Activated CD8-positive, alpha-beta T cell treated with anti-CD3 and anti-CD28 coated beads for 36 hours (primary cell): ENCODE measurements at regions not wholly inside any gene's neighbourhood (a gene's known extent, or its start where the extent isn't known, plus 50 kb on each side); places are given as distances from the start of the nearest gene placed in this dataset.

ENCODE experiments used
- ATAC-seq: fragments of 200-7000 bp; cut with Tn5 transposase; one replicate; pipeline ENCODE4 v1.10.0; 2021; ENCODE audit warnings: mild to moderate bottlenecking, moderate library complexity
- CTCF ChIA-PET: fragments of 350-600 bp; sonication (Branson Sonifier 250); formaldehyde crosslinking; loops from one replicate; lab custom pipeline; 2021; ENCODE audit warnings: antibody characterized with exemption; lab: Charles Lee
- POLR2A ChIA-PET: fragments of 350-600 bp; sonication (Branson Sonifier 250); formaldehyde crosslinking; loops from one replicate; lab custom pipeline; 2021; ENCODE audit warnings: antibody characterized with exemption; lab: Charles Lee
- DNase-seq: peaks from one replicate; pipeline ENCODE4 v3.0.0-alpha.2; 2020
- H3K27ac Mint-ChIP-seq: one replicate; pipeline ENCODE4 v1.8.0; 2021; ENCODE audit warnings: mild to moderate bottlenecking, mixed read lengths
- H3K27me3 Mint-ChIP-seq: one replicate; pipeline ENCODE4 v1.8.0; 2021; ENCODE audit warnings: mixed read lengths
- H3K36me3 Mint-ChIP-seq: one replicate; pipeline ENCODE4 v1.8.0; 2021; ENCODE audit warnings: low read depth, mixed read lengths
- H3K4me1 Mint-ChIP-seq: one replicate; pipeline ENCODE4 v1.8.0; 2021; ENCODE audit warnings: low read depth, mixed read lengths
- H3K4me3 Mint-ChIP-seq: one replicate; pipeline ENCODE4 v1.8.0; 2021; ENCODE audit warnings: mild to moderate bottlenecking, moderate library complexity, mixed read lengths
- H3K9me3 Mint-ChIP-seq: one replicate; pipeline ENCODE4 v1.8.0; 2021; ENCODE audit warnings: mixed read lengths
- intact Hi-C: fragments of 100-400 bp; cut with micrococcal nuclease; formaldehyde crosslinking; loops from one replicate; pipeline ENCODE4 v1.10.0; 2022
- TF ChIP-seq, protein P1 (sequence below): fragments of 200-600 bp; IDR thresholded peaks from one replicate; pipeline ENCODE4 v1.8.0; 2022; ENCODE audit warnings: antibody characterized with exemption, mild to moderate bottlenecking

DNA sequence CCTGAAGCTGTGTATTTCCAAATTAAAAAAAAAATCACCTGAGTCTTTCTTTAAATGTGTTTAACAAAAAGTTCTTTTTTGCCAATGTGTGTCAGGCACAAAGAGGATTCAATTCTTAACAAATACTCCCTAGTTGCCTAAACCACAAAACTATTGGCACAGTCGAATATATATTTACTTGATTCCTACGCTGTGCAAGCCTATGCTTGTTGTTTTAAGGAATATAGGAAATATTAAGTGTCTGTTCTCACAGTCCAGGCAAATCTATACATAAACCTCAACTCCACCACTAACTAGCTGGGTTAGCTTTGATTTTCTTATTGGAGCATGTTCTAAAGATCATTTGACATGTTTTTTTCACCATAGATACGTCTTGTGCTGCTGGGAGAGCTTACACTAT lies 571.0 kb downstream of the PYDC2 start:
- Mint-ChIP-seq H3K4me3 (no peak overlapping the region), H3K27ac (no peak overlapping the region), H3K4me1 (no peaks in the 10 kb centered on the region), H3K36me3 (no peaks in the 10 kb centered on the region), H3K9me3 (peaks cover 4% of the 10 kb centered on the region), H3K27me3 (no peaks in the 10 kb centered on the region)
- ChIA-PET POLR2A (no interaction called here), CTCF (no interaction called here)
- DNase-seq (no peak), ATAC-seq (no peak)
- TF ChIP-seq, protein P1, sequence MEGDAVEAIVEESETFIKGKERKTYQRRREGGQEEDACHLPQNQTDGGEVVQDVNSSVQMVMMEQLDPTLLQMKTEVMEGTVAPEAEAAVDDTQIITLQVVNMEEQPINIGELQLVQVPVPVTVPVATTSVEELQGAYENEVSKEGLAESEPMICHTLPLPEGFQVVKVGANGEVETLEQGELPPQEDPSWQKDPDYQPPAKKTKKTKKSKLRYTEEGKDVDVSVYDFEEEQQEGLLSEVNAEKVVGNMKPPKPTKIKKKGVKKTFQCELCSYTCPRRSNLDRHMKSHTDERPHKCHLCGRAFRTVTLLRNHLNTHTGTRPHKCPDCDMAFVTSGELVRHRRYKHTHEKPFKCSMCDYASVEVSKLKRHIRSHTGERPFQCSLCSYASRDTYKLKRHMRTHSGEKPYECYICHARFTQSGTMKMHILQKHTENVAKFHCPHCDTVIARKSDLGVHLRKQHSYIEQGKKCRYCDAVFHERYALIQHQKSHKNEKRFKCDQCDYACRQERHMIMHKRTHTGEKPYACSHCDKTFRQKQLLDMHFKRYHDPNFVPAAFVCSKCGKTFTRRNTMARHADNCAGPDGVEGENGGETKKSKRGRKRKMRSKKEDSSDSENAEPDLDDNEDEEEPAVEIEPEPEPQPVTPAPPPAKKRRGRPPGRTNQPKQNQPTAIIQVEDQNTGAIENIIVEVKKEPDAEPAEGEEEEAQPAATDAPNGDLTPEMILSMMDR, result no peak
- intact Hi-C loops, result no loop called here

DNA sequence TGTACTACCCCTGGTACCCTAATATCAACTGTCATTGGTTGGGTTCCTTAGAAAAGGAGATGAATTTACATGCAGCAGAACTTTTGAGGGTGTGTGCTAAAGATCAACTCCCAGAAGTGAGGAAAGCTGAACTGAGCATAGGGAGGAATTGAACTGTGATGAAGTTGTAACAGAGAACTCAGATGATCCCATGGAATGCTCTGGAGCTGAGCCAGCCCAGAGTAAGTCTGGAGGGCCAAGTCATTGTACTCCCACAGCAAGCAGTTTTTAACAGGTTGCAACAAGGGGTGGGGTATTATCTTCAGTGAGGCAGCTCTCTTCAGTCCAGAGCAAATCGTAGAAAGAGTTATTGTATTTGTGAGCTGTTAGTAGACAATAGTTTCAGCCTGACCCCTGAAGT lies 572.3 kb downstream of the PYDC2 start:
- peaks cover 4% of the 10 kb centered on the region for H3K9me3 Mint-ChIP-seq
- H3K4me3 Mint-ChIP-seq, result no peak overlapping the region
- intact Hi-C loops, result no loop called here
- TF ChIP-seq, protein P1, result no peak
- H3K36me3 Mint-ChIP-seq, result no peaks in the 10 kb centered on the region
- ChIA-PET CTCF (no interaction called here), POLR2A (no interaction called here)
- DNase-seq (no peak), ATAC-seq (no peak)
- no peaks in the 10 kb centered on the region for H3K4me1 Mint-ChIP-seq
- H3K27me3 Mint-ChIP-seq, result no peaks in the 10 kb centered on the region
- no peak overlapping the region for H3K27ac Mint-ChIP-seq

DNA sequence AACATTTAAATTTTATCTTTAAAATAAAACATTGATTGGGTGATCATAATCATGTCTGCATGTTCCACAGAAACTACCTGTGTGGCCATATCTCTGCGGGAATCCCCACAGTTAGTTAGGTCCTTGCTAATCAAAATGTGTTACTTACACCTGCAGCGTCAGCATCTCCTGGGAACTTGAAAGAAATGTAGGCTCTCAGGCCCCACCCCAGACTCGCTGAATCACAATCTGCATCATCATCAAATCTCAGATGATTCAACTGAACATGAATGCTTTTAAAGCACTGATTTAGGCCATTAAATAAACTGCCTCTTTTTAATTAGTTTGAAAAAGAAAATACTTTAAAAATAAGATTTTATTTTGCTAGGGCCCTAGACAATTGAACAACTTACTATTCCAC lies 577.8 kb downstream of the PYDC2 start:
- H3K27ac Mint-ChIP-seq, result no peak overlapping the region
- no peak for DNase-seq
- TF ChIP-seq, protein P1, result no peak
- ChIA-PET POLR2A (no interaction called here), CTCF (no interaction called here)
- intact Hi-C loops, result no loop called here
- H3K9me3 Mint-ChIP-seq, result no peaks in the 10 kb centered on the region
- no peaks in the 10 kb centered on the region for H3K4me1 Mint-ChIP-seq
- ATAC-seq, result no peak
- no peaks in the 10 kb centered on the region for H3K36me3 Mint-ChIP-seq
- no peaks in the 10 kb centered on the region for H3K27me3 Mint-ChIP-seq
- H3K4me3 Mint-ChIP-seq, result no peak overlapping the region

DNA sequence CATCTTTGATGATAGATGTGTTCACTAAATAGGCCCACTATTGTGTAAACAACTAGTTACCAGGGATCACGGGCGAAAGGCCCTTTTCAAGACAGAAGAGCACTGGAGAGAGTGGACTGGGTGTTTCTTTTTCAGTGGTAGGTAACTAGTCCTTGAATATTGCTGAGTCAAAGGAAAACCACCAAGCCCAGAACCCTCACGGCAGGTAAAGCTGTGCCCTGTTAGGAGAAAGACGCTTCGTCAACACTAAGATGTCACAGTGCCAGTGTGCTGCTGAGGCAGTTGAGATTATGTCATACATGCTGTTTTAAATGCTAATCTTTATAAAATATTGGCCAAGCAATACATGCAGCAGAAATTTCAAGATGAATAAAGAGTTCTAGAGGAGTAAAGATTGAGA lies 578.6 kb downstream of the PYDC2 start:
- no peaks in the 10 kb centered on the region for H3K4me1 Mint-ChIP-seq
- H3K27ac Mint-ChIP-seq, result no peak overlapping the region
- H3K27me3 Mint-ChIP-seq, result no peaks in the 10 kb centered on the region
- H3K36me3 Mint-ChIP-seq, result no peaks in the 10 kb centered on the region
- ChIA-PET POLR2A (no interaction called here), CTCF (no interaction called here)
- intact Hi-C loops, result no loop called here
- no peak overlapping the region for H3K4me3 Mint-ChIP-seq
- ATAC-seq, result no peak
- peaks cover under 1% of the 10 kb centered on the region for H3K9me3 Mint-ChIP-seq
- DNase-seq, result no peak
- TF ChIP-seq, protein P1, result no peak

DNA sequence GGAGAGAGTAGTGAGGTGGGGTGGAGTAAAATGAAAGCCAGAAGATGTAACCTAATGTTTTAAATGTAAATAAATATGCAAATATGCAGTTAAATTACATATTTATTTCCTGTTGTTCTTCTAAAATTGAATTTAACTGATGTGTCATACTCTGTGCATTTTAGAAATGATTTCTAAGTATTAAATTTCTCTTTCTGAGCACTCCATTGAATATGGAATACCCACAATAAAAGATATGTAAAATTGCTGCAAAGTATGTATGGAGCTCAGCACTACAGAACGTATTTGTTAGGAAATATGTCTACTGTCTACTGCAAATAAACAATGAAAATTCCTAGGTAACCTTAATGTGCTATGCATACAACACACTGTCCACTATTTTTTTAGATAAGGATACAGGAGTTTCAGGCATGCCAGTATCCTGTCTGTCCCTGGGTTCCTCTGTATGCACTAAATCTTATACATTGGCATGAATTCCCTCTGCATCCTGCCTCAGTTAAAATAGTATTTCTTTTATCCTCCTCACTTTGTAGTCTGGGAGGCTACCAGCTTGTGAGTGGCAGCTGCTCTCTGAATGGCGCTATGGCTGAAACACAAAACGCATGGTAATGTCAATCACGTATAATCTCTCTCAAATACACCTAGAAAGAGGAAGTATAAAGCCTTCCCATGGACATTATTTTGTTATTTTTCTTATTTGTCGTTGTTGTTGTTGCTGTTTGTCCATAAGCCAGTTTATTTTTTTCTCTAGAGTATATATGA lies 579.5 kb downstream of the PYDC2 start:
- POLR2A ChIA-PET, result no interaction called here
- H3K27me3 Mint-ChIP-seq, result no peaks in the 10 kb centered on the region
- no peak overlapping the region for H3K4me3 Mint-ChIP-seq
- no peaks in the 10 kb centered on the region for H3K36me3 Mint-ChIP-seq
- H3K27ac Mint-ChIP-seq, result no peak overlapping the region
- no peak for ATAC-seq
- CTCF ChIA-PET, result no interaction called here
- intact Hi-C loops, result no loop called here
- no peak for DNase-seq
- peaks cover 3% of the 10 kb centered on the region for H3K9me3 Mint-ChIP-seq
- H3K4me1 Mint-ChIP-seq, result no peaks in the 10 kb centered on the region
- TF ChIP-seq, protein P1, result no peak
